ENCODE measurements at regions not wholly inside any gene's neighbourhood (a gene's known extent, or its start where the extent isn't known, plus 50 kb on each side); places are given as distances from the start of the nearest gene placed in this dataset.

DNA sequence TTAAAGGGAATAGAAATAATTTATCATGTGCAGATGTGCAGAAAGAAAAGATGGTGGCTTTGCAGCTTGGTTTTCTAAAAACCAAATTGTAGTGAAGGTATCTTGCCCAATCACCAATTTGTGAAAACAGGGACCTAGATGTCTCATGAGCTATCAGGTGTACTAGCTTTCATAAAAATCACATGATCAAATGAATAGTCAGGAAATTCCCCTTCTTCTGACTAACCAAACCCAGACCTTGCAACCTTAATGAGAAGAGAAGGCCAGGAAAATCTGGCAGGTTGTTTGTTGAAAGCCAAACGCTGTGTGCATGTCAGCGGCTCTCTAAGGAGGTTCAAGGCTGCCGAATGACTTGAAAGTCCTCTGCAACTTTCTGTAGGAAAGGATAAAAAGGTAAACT lies 304.4 kb upstream of the NRP1 start:
- TF ChIP-seq POLR2A (IDR thresholded peaks at IDR 0.05) (no peak), CTCF (IDR thresholded peaks at IDR 0.05) (no peak)

Measured in uterus (tissue), 2 donors.